ENCODE measurements at regions not wholly inside any gene's neighbourhood (a gene's known extent, or its start where the extent isn't known, plus 50 kb on each side); places are given as distances from the start of the nearest gene placed in this dataset.
A peak's percentile ranks its signal among the peaks of the same experiment; 100 is the strongest.

GRCh38 chr4:43345323-43345925 lies 452.9 kb downstream of the GRXCR1 start:
- TF ChIP-seq CTCF (conservative IDR thresholded peaks at IDR 0.05; ENCODE audit: control insufficient read depth, insufficient read depth, low read depth, low read length), result no peak
- no peak overlapping the region for H3K4me3 ChIP-seq (ENCODE audit: control insufficient read depth, low read depth, low read length)
- DNase-seq (ENCODE audit: low read depth), result no peak

- TF ChIP-seq CTCF (conservative IDR thresholded peaks at IDR 0.05; ENCODE audit: control insufficient read depth, insufficient read depth, low read depth, low read length), result no peak
- no peak overlapping the region for H3K4me3 ChIP-seq (ENCODE audit: control insufficient read depth, low read depth, low read length)
- DNase-seq (ENCODE audit: low read depth), result no peak
These were observed 456.1 kb downstream of the GRXCR1 start for GRCh38 chr4:43348591-43348990.

- TF ChIP-seq CTCF (conservative IDR thresholded peaks at IDR 0.05; ENCODE audit: control insufficient read depth, insufficient read depth, low read depth, low read length), result no peak
- peak; percentile 30 for DNase-seq (ENCODE audit: low read depth)
- no peak overlapping the region for H3K4me3 ChIP-seq (ENCODE audit: control insufficient read depth, low read depth, low read length)
These were observed 459.7 kb downstream of the GRXCR1 start for GRCh38 chr4:43351970-43352806.

GRCh38 chr4:43352859-43353258 lies 460.3 kb downstream of the GRXCR1 start:
- H3K4me3 ChIP-seq (ENCODE audit: control insufficient read depth, low read depth, low read length), result no peak overlapping the region
- DNase-seq (ENCODE audit: low read depth), result no peak
- TF ChIP-seq CTCF (conservative IDR thresholded peaks at IDR 0.05; ENCODE audit: control insufficient read depth, insufficient read depth, low read depth, low read length), result no peak

- TF ChIP-seq CTCF (conservative IDR thresholded peaks at IDR 0.05; ENCODE audit: control insufficient read depth, insufficient read depth, low read depth, low read length), result no peak
- DNase-seq (ENCODE audit: low read depth), result no peak
These were observed 461.0 kb downstream of the GRXCR1 start for GRCh38 chr4:43353552-43353951.

GRCh38 chr4:43356786-43357185 lies 464.3 kb downstream of the GRXCR1 start:
- no peak for DNase-seq (ENCODE audit: low read depth)
- no peak for TF ChIP-seq CTCF (conservative IDR thresholded peaks at IDR 0.05; ENCODE audit: control insufficient read depth, insufficient read depth, low read depth, low read length)
- no peak overlapping the region for H3K4me3 ChIP-seq (ENCODE audit: control insufficient read depth, low read depth, low read length)

More at GRCh38 chr4:43353552-43353951, 461.0 kb downstream of the GRXCR1 start:
- no peak overlapping the region for H3K4me3 ChIP-seq (ENCODE audit: control insufficient read depth, low read depth, low read length)
